Hematopoietic multipotent progenitor cell (in vitro differentiated cells): ENCODE measurements at regions not wholly inside any gene's neighbourhood (a gene's known extent, or its start where the extent isn't known, plus 50 kb on each side); places are given as distances from the start of the nearest gene placed in this dataset.

Experiments
- DNase-seq, 3 donors: peaks; one replicate each; pipeline ENCODE4 v3.0.0-alpha.2; 2011 to 2015; ENCODE audit warnings: low read depth in 2 of 3, low spot score in 2 of 3

DNA sequence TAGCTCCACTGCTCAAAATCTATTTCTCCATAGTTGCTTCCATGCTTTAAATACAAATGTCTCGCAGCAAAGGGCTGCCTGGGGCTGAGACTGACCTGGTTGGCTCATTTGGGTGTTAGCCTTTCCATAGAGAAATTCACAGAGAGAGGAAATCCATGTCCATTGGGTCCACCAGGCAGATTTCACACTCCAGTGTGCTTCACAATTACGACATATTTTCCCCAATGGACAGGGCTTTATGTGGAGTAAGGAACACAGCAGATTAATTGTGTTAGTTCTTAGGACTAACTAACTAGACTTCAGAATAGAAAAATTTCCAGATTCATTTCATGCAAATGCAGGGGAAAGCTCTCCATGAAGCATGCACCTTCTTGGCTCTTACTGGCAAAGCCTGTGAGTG lies 180.7 kb downstream of the FBXO15 start:
- DNase-seq: no peak

DNA sequence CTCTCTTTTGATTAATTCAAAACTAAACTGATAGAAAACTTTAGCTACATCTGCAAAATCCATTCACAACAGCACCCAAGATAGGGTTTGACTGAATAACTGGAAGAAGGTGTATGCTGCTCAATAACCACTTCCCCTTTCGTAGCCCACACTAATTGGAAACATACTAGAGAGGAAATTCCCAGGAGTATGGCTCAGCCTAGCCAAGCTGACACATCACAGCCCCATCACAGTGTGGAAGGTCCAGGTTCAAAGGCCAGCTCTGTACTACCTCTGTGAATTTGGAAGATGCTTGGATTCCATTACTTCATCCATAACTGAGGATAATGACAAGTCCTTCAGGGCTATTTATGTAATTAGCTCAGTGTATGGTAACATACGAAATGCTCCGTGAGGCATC lies 185.4 kb downstream of the FBXO15 start:
- no peak for DNase-seq

DNA sequence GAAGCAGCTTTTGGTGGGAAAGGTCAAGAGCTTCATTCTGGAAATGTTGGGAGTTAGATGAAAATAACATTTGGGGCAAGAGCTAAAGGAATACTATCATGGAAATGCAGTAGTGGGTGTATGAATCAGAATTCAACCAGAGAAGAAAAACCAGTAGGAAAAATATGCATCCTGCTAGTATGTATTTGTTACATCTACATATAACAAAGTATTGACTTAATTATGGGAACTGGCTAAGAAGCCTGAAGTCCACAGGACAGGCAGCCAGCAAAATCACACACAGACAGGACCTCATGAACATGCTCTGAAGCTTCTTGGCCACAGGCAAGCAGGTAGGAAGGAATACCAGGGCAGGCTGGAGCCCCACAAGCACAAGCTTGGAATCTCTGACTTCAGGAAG lies 185.8 kb downstream of the FBXO15 start:
- no peak for DNase-seq

DNA sequence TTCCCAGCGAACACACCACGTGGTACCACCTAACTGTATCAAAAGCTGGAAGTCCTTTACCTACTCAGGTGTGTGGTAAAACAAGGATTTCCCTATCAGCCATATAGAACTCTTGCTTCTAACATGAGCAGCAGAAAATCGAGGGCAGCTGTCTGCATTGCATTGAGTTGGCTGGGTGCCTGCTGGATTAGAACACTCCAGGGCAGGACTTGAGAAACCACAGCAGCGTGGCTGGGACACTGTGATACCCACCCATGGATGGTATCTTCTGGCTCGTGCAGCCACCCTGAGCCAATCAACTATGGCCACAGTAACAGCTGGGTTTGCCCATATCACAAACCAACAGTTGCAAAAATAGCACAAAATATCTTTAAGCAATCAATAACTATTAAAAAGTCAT lies 188.3 kb downstream of the FBXO15 start:
- DNase-seq: no peak

DNA sequence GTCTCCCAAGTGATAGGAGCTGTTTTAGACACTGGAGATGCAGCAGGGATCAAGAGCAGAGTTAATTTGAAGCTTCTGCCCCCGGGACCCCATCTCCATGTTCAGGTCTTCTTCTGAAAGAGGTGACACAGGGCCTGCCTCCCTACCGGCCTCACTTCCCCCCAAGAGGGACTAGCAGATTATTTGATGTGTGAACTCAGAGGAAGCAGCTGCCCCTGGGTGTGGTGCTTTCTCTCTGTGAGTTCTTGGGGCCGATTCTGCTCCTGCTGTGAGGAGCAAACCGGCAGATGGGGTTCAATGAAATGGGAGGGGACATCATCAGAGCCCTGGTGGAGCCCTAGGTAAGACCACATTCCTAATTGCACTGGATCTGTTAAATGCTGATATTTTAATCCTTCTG lies 193.4 kb downstream of the FBXO15 start:
- DNase-seq: no peak

DNA sequence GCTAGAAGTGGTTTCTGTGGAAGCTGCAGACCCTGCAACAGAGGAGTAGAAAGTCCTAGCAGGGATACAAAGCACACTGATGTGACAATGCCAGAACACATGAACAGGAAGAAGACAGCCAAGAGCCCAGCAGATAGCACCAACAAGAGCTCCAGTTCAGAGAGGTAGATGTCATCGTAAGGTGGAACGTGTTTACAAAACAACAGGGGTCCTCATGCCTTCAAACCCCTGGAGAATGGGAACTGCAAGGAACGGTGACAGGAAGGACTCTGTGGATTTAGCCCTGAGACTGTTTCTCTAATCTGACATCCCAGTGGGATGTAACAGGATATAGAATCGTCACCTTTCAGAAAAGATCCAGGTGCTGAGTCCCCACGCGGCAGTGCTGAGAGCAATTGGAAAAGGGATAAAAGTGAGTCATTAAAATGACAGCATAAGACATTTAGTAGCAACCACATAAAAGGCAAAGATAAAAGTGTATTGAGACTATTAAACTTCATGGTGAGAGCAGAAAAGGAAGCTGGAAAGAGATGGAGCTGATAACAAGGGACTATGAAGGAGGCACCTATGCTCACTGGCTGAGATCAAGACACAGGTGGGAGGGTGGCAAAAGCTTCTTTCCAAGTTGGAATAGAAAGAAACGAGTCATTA lies 195.2 kb downstream of the FBXO15 start:
- no peak for DNase-seq

DNA sequence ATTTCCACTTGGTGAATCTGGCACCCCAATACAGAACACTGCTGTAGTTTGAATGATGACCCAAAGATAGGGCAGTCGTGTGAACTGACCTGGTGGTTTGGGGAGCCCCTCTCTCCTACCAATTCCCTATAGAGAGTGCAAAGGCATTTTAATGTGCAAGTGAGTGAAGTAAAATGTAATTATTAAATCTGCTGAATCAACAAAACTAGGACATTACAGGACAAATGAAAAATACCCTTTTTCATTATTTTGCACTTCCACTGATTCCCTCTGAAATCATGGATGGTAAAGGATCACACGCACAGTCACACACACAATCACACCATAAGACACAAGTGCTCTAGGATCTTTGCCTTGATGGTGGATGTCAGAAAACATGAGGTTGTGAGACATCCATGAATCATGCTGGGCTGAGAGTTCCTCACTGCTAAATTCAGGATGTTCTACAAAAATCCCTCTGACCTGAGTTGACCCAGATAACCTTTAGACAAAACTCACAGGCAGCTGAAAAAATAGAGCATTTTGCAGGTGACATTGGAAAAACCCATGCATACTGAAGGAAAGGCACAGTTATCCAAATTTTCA lies 197.4 kb downstream of the FBXO15 start:
- no peak for DNase-seq

DNA sequence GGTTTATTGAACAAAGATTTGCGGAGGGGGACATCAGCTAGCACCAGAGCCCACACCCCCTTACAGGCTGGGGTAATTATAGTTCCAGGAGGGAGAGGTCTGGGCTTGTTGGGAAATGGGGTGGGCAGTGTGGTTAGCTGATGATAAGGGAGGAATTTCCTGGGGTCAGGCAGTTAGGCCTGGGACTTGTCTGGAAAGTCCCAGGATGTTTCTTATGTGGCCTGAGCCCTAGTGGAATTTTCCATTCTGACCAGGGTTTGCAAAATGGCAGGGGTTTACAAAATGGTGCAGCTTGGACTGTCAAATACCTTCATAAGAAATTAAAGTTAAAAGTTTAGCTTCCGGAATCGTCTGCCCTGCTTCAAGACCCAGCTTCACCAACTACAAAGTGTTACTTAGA lies 199.1 kb downstream of the FBXO15 start:
- no peak for DNase-seq

DNA sequence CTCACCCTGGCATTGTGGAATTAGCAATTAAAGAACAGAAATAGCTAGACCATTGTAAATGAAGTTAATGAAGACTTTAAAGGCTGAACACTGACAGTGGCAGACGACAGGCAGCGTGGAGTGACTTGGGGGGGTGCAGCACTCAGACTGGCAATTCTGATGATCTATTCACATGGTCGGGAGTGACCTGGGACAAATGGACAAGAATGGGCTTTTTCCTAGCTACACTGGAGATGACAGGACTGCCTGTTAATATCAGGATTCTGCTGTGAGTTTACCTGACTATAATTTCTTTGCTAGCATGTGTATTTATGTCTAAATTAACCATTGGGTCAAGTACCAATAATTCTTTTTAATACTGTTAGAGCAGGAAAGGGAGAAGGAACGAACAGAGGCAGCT lies 199.6 kb downstream of the FBXO15 start:
- DNase-seq: no peak

DNA sequence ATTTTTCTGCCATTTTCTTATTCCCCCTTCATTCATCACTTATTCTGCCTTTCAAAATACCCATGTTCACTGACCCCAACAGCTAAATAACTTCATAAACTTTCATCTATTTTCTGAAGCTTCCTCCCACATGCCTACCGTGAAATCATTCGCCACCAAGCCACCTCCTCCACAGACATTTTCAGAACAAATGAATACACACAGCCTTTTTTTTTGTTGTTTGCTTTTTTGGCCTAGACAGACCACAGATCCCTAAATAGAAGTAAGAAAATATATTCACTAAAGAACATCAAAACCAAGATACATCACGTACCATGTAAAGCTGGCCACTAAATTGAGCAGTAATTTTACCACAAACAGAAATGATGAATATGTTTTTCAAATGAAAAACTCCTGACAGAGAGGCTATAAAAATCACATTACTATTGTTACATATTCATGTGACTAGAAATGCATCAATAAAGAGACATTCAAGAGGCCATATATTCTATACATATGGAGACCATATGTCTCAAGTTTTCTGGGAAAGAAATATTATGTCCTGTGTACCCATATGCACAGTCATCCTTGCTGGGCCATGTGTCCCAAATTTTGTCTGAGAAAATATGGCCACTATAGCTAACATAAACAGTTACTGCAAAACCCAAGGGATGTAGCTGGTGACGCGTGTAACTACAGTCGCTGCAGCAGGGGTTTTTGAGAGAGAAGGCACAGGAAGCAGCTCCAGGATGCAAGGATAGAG lies 200.3 kb downstream of the FBXO15 start:
- no peak for DNase-seq

DNA sequence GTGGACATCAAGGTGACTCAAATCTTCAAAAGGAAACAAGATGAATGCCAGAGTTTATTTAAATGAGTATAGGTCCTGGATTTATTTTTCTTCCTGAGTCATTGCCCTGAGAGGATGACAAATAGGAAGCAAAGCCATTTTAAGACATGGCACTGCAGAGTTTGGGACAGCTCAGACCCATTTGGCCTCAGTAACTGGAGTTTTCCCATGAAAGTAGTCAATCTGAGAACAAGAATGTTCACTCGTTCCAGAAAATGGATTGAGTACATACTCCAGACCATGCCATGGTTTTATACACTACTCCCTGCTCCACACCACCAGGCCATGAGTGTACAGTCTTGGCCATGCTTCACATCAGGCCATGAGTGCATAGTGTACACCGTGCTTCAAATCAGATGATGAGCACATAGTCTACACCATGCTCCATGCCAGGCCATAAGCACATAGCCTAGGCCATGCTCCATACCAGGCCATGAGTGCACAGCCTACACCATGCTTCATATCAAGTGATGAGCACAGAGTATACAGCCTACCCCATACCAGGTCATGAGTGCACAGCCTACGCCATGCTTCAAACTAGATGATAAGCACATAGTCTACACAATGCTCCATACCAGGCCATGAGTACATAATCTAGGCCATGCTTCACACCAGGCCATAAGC lies 202.4 kb downstream of the FBXO15 start:
- no peak for DNase-seq

DNA sequence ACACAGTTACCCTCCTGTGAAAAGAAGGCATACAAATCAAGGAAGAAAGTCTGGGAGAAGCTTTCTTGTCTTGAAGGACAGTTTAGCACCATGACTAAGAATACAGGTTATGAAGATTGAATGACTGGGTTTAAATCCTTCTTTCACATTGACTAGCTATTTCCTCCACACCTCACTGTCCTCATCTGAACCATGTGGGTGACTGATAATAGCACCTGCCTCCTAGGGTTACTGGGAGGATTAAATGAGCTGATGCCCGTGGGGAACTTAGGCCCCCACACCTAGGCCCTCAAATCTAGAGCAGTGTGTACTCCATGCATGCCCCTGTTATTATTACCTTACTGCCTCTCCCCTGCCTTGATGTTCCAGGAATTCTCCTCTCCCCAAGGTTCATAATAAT lies 202.9 kb downstream of the FBXO15 start:
- no peak for DNase-seq

DNA sequence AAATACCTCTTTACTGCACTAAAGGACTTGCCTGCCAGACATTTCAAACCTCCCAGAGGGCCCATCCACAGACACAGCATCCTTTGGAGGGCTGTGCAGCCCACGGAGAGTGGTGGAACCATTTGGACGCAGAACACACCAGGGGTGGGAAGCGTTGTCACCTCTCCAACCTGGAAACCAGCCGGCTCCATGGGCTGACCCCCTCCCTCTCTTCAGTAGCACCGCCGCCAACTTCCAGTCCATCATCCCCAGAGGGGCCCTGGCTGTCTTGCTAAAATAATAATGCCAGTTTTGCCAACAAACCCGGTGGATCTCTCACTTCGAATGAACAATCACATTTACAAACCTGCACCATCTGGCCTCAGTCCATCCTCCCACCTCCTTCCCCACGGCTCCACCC lies 203.9 kb downstream of the FBXO15 start:
- no peak for DNase-seq

DNA sequence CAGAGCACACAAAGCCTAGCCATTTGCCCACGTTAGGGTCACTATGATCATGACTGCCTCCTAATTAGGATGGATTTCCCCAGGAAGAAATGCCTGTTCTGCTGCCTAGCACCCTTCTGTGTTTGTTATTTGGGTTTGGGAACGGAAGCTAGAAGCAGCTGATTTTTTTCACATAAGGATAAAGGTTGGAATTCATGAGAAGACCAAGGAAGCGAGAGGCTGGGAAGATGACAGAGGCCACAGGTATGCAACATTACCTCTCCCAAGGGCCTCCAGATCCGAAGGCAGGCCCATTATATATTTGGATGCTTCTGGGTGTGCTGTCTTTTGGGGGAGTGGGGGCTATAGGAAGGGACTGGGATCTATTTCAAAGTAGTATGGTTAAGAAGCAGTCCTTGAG lies 204.7 kb downstream of the FBXO15 start:
- DNase-seq: no peak

DNA sequence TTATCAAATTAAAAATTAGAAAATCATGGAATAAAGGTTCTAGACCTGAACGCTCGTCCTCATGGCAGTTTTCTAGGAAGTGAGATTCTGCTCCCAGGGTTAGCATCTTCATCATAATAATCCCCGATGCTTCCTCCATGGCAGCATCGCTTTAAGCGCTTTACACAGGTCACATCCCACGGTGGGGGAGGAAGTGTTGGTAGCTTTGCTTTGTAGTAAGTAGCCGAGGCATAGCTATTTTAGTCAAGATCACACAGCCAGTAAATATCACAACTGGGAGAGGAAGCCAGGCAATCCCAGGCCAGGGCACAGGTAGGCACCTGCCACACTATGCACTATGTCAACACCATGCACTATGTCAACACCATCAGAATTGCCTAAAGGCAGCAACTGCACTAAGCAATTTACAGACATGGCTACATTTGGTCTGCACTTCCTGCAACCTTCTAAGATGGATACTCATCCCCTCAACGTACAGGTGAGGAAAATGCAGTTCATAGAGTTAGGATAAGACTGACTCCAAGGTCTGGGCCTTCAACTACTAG lies 205.5 kb downstream of the FBXO15 start:
- no peak for DNase-seq

DNA sequence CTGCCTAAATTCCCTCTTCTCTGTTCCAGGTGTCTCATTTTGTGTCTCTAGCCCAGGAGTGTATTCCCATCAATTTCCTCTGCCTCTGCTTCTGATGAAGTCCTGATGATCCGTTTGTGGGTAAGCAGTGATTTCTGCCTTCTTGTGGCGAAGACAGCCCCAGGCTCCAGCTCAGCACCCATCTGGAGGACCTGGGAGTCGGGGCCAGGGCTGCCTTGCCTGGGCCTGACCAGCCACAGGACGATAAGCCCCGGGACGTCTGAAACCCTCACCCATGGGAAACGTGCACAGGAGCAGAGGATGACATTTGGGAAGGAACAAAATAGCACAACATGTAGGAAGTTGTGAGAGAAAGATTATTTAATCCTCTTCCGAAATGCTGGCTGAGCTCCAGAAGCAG lies 206.9 kb downstream of the FBXO15 start:
- no peak for DNase-seq

DNA sequence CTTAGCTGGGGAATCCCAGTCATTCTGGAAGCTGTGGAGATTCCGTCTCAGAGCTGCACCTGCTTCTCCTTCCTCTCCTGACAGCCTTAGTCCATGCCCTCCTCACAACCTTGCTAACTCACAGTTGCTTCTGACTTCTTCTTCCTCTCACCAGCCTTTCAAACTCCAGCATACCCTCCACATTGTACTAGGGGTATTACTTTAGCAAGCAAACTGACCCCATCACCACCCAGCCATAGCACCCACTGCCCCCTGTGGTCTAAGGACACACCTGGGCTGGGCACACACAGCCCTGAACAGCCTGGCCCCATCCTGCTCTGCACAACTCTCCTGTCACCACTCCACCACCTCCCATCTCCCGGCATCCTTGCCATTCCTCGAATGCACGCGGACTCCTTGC lies 208.2 kb downstream of the FBXO15 start:
- no peak for DNase-seq

DNA sequence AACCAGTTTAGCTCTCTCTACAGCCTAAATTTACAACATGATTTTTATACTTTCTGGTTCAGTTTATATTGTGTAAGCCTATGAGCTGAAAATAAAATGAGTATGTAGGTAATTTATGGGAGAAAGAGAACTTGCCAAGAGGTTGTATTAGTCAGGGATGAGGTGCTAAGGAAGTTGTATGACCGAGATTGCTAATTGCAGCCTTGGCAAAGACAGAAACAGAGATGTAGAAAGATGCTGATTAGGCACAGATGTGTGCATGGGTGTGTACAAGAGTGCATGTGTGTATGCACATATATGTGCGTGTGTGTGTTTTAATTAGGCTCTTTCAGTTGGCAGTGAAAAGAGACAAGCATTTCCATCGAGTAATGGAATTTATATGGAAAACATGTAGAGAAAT lies 213.9 kb downstream of the FBXO15 start:
- no peak for DNase-seq

DNA sequence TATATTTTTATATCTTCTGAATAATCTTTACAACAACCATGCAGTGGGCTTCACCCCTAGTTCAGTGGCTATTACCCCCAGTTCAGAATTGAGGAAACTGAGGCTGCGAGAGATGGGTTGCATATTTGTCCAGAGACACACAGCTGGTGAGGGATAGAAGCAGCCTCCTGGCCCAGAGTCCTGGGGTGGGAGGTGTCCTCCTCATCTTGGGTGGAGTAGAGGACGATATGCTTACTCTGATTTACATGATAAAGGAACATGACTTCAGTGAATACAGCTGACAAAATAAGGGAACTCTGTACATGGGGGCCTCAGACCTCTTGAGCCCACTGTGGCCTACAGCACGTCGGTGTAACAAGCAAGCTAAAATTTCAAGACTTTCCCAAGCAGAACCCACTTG lies 214.7 kb downstream of the FBXO15 start:
- DNase-seq: no peak

DNA sequence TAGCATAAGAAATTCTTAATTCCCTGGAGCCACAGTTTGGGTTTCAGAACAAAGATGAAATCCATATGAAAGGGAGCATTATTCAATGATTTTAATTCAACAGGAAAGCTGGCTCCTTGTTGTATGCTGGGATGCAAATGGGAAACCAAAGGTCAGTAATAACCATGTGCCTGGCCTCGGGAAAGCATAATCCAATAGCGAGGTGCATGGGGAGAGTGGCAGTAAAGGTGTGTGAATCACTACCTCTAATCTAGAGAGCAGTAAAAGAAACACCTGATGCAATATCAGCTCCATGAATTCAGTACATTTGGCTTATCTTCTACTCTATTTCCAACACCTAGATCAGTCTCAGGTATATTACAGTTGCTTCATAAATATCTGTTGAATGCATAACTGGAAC lies 220.1 kb downstream of the FBXO15 start:
- no peak for DNase-seq

DNA sequence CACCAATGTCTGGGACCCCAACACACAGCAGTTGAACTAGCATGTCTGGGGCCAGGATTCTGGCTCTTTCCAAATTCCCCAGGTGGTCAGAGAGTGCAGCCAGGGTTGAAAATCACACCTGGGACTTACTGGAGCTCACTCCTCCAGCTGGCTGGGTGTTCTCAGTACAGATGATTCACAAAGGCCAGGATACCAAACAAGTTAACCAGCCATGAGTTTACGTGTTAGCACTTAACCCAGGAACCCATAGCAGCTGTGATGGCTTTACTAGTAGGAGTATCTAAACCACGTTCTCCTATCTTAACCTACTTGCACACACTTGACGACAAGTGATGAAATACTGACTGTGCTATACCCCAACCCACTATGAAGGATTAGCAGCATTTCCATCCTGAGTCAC lies 222.8 kb downstream of the FBXO15 start:
- DNase-seq: no peak

DNA sequence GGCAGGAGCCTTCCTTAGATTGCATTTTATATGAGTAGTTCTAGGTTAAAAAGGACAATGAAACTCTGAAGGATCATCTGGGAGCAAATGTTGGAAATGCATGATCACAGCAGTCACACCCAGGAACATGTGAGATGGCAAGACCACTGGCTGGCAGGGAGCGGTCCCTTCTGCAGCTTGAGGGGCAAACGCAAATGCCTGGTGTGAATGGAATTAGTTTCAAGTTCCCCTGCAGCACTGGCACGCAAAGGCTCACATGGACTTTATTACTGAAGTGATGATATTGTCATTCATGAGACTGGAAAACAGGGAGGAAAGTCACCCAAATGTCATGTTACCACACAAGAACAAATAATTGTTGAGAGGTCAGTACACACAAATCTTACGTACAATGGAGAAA lies 223.3 kb downstream of the FBXO15 start:
- no peak for DNase-seq
